HCT116 (cell line): ENCODE measurements at regions not wholly inside any gene's neighbourhood (a gene's known extent, or its start where the extent isn't known, plus 50 kb on each side); places are given as distances from the start of the nearest gene placed in this dataset.

Source experiments
- ATAC-seq: fragments of 200-7000 bp; cut with Tn5 transposase; 2 replicates; pipeline ENCODE4 v1.9.1; 2020; ENCODE audit warnings: mild to moderate bottlenecking, moderate library complexity
- BruUV-seq: library from RNA; stranded (reverse); fragments of 400-500 nt; replicated peaks from 2 replicates; lab custom pipeline; 2021; lab: Mats Ljungman, UMichigan
- CTCF ChIA-PET: fragments of 300-600 bp; sonication (Branson Sonifier 250); formaldehyde crosslinking; loops from one replicate; lab custom pipeline; 2021; ENCODE audit warnings: antibody characterized with exemption; lab: Charles Lee
- POLR2A ChIA-PET: fragments of 300-600, 350-600 bp; sonication (Branson Sonifier 250); formaldehyde crosslinking; loops from one replicate; lab custom pipeline; 2021; ENCODE audit warnings: antibody characterized with exemption; lab: Charles Lee
- RAD21 ChIA-PET, 2 experiments: fragments of 300-600 bp; sonication (Branson Sonifier 250); formaldehyde crosslinking; loops; one replicate each; lab custom pipeline; 2023; ENCODE audit warnings: low total read pairs in 2 of 2; ENCODE audit not compliant: uncharacterized antibody in 2 of 2, unreplicated experiment in 2 of 2, low non-redundant PET in 1 of 2; lab: Charles Lee
- DNase-seq: peaks from one replicate; pipeline ENCODE4 v3.0.0-alpha.2; 2010; ENCODE audit warnings: low read depth, low spot score
- H2AFZ ChIP-seq: fragments of 200-600 bp; shearing (Covaris generic), sonication (generic); 2 replicates; pipeline ENCODE4 v1.6.1; 2017; ENCODE audit warnings: low read depth, mixed run types, mixed read lengths, antibody characterized with exemption, low read length; ENCODE audit not compliant: poor library complexity, severe bottlenecking
- H3K27ac ChIP-seq: 2 replicates; pipeline ENCODE4 v1.5.1; 2012; ENCODE audit warnings: low read depth, low read length
- H3K27me3 ChIP-seq: fragments of 200-600 bp; sonication (generic); 2 replicates; pipeline ENCODE4 v1.6.1; 2016; ENCODE audit warnings: mixed run types, low read length, mixed read lengths; ENCODE audit not compliant: insufficient read depth
- H3K36me3 ChIP-seq, 2 experiments: fragments of 200-500 bp in 1 of 2; fragments of 200-600 bp in 1 of 2; sonication (Bioruptor generic) in 1 of 2; sonication (generic) in 1 of 2; 2 replicates each; pipeline versions ENCODE4 v1.5.1 to v1.6.1; 2014 to 2016; ENCODE audit warnings: low read length in 2 of 2, inconsistent platforms in 1 of 2, mixed read lengths in 1 of 2, mixed run types in 1 of 2; ENCODE audit not compliant: insufficient read depth in 2 of 2, control insufficient read depth in 1 of 2
- H3K4me1 ChIP-seq, 2 experiments: fragments of 200-600 bp in 1 of 2; sonication (generic) in 1 of 2; 2 replicates each; pipeline versions ENCODE4 v1.5.1 to v1.6.1; 2012 to 2017; ENCODE audit warnings: low read length in 2 of 2, inconsistent platforms in 1 of 2, mild to moderate bottlenecking in 1 of 2, mixed read lengths in 1 of 2, mixed run types in 1 of 2, moderate library complexity in 1 of 2; ENCODE audit not compliant: insufficient read depth in 2 of 2, control insufficient read depth in 1 of 2
- H3K4me2 ChIP-seq: fragments of 200-600 bp; sonication (generic); 2 replicates; pipeline ENCODE4 v1.6.1; 2017; ENCODE audit warnings: mixed run types, low read length, mixed read lengths
- H3K4me3 ChIP-seq, 2 experiments: fragments of 200-600 bp in 1 of 2; sonication (generic) in 1 of 2; replicated peaks in 1 of 2; 2 replicates each; pipeline ENCODE4 v1.5.1; 2011 to 2016; ENCODE audit warnings: low read length in 2 of 2, control low read depth in 1 of 2, low read depth in 1 of 2, mild to moderate bottlenecking in 1 of 2, mixed read lengths in 1 of 2, mixed run types in 1 of 2
- H3K79me2 ChIP-seq: fragments of 200-600 bp; sonication (generic); 2 replicates; pipeline ENCODE4 v1.6.1; 2017; ENCODE audit warnings: mild to moderate bottlenecking, mixed run types, low read length, moderate library complexity, mixed read lengths; ENCODE audit not compliant: insufficient read depth
- H3K9ac ChIP-seq: fragments of 200-600 bp; sonication (generic); 2 replicates; pipeline ENCODE4 v1.6.1; 2016; ENCODE audit warnings: low read length, mixed read lengths
- H3K9me2 ChIP-seq: fragments of 200-600 bp; sonication (generic), shearing (Covaris generic); 2 replicates; pipeline ENCODE4 v1.6.1; 2017; ENCODE audit warnings: mixed run types, mild to moderate bottlenecking, moderate library complexity; ENCODE audit not compliant: insufficient read depth
- H3K9me3 ChIP-seq, 2 experiments: fragments of 200-500 bp in 1 of 2; fragments of 200-600 bp in 1 of 2; sonication (Bioruptor generic) in 1 of 2; sonication (generic) in 1 of 2; 2 replicates each; pipeline ENCODE4 v1.6.1; 2014 to 2017; ENCODE audit warnings: low read length in 2 of 2, mixed read lengths in 2 of 2, inconsistent platforms in 1 of 2, low read depth in 1 of 2, mild to moderate bottlenecking in 1 of 2, mixed run types in 1 of 2, moderate library complexity in 1 of 2; ENCODE audit not compliant: control insufficient read depth in 1 of 2, insufficient read depth in 1 of 2
- H4K20me1 ChIP-seq: fragments of 200-600 bp; sonication (generic), shearing (Covaris generic); 2 replicates; pipeline ENCODE4 v1.6.1; 2017; ENCODE audit warnings: mixed run types, mild to moderate bottlenecking, moderate library complexity; ENCODE audit not compliant: insufficient read depth
- CBX3 ChIP-seq: IDR thresholded peaks from 2 replicates; pipeline ENCODE4 v1.6.1; 2012; ENCODE audit warnings: low read depth
- EGR1 ChIP-seq: IDR thresholded peaks from 2 replicates; pipeline ENCODE4 v1.6.1; 2012; ENCODE audit warnings: low read depth
- ELF1 ChIP-seq: IDR thresholded peaks from 2 replicates; pipeline ENCODE4 v1.6.1; 2012; ENCODE audit warnings: low read depth, borderline replicate concordance
- EZH2 ChIP-seq: fragments of 200-600 bp; sonication (generic); IDR thresholded peaks from 2 replicates; pipeline ENCODE4 v1.6.1; 2017; ENCODE audit warnings: antibody characterized with exemption, mixed run types
- EZH2phosphoT487 ChIP-seq: fragments of 200-600 bp; IDR thresholded peaks from 2 replicates; pipeline ENCODE4 v1.6.1; 2018; ENCODE audit warnings: antibody characterized with exemption, borderline replicate concordance
- FOSL1 ChIP-seq: IDR thresholded peaks from 2 replicates; pipeline ENCODE4 v1.6.1; 2012; ENCODE audit warnings: low read depth
- JUND ChIP-seq: IDR thresholded peaks from 2 replicates; pipeline ENCODE4 v1.6.1; 2012
- POLR2A ChIP-seq: IDR thresholded peaks from 2 replicates; pipeline ENCODE4 v1.7.0; 2011; ENCODE audit warnings: borderline replicate concordance; ENCODE audit not compliant: insufficient read depth, insufficient read length; ENCODE audit errors: extremely low read depth
- RAD21 ChIP-seq: IDR thresholded peaks from 2 replicates; pipeline ENCODE4 v1.6.1; 2012; ENCODE audit warnings: low read depth, mild to moderate bottlenecking
- SIN3A ChIP-seq: IDR thresholded peaks from 2 replicates; pipeline ENCODE4 v1.6.1; 2012; ENCODE audit warnings: low read depth
- SP1 ChIP-seq: IDR thresholded peaks from 2 replicates; pipeline ENCODE4 v1.6.1; 2012; ENCODE audit warnings: low read depth
- SRF ChIP-seq: IDR thresholded peaks from 2 replicates; pipeline ENCODE4 v1.6.1; 2012; ENCODE audit warnings: low read depth
- TCF7L2 ChIP-seq: IDR thresholded peaks from 2 replicates; pipeline ENCODE4 v1.7.0; 2011; ENCODE audit warnings: borderline replicate concordance, inconsistent platforms; ENCODE audit not compliant: insufficient read depth, insufficient read length; ENCODE audit errors: extremely low read depth
- intact Hi-C: fragments of 100-400 bp; cut with micrococcal nuclease; formaldehyde crosslinking; loops from 2 replicates; pipeline ENCODE4 v1.10.0; 2022
- TF ChIP-seq, protein P1 (sequence below): IDR thresholded peaks from 2 replicates; pipeline ENCODE4 v1.6.1; 2012
- TF ChIP-seq, protein P2 (sequence below): IDR thresholded peaks from 2 replicates; pipeline ENCODE4 v1.6.1; 2011; ENCODE audit warnings: mild to moderate bottlenecking, low read length, moderate library complexity; ENCODE audit not compliant: insufficient replicate concordance; ENCODE audit errors: extremely low read depth
- TF ChIP-seq, protein P3 (sequence below): IDR thresholded peaks from 2 replicates; pipeline ENCODE4 v1.6.1; 2012
- TF ChIP-seq, protein P4 (sequence below): IDR thresholded peaks from 2 replicates; pipeline ENCODE4 v1.6.1; 2012; ENCODE audit warnings: low read depth

DNA sequence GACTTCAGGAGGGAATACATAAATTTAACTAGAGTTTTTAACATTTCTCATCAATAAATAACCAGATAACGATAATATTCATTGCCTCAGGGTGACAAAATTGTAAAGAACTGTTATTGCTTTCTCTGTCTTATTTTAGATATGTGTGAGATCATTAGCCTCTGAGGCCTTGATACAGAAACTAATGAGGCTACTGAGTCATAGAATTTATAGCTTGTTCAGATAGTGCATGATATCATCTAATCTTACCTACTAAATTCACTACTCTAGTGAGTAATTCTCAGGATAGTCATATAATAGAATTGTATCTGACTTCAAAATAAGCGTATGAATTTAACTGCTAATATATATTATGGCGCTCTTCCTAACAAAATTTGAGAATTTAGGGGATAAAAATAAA lies 360.8 kb upstream of the KLHL1 start:
- BruUV-seq, result no TSS peak
- 0 out of 4 replicates have a peak, but pooled peaks cover 0 to 4% of the 10 kb centered on the region in 2 experiments for H3K9me3 ChIP-seq
- no peaks in the 10 kb centered on the region for H3K79me2 ChIP-seq
- RAD21 ChIA-PET, result no interaction called here
- no peak overlapping the region for H3K9ac ChIP-seq
- H3K36me3 ChIP-seq, result no peaks in the 10 kb centered on the region
- no peaks in the 10 kb centered on the region for H3K4me1 ChIP-seq
- H3K27ac ChIP-seq, result no peak overlapping the region
- H3K4me3 ChIP-seq, result no peak overlapping the region
- no peaks in the 10 kb centered on the region for H3K9me2 ChIP-seq
- TF ChIP-seq JUND, result no peak
- TF ChIP-seq, protein P1, sequence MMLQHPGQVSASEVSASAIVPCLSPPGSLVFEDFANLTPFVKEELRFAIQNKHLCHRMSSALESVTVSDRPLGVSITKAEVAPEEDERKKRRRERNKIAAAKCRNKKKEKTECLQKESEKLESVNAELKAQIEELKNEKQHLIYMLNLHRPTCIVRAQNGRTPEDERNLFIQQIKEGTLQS, result no peak
- no peak for TF ChIP-seq SP1
- TF ChIP-seq EZH2, result no peak
- H4K20me1 ChIP-seq, result no peaks in the 10 kb centered on the region
- H3K27me3 ChIP-seq, result no peaks in the 10 kb centered on the region
- no peak for DNase-seq
- CTCF ChIA-PET, result no interaction called here
- POLR2A ChIA-PET, result no interaction called here
- intact Hi-C loops, result no loop called here
- H3K4me2 ChIP-seq, result no peak overlapping the region
- H2AFZ ChIP-seq, result no peak overlapping the region
- no peak for ATAC-seq

DNA sequence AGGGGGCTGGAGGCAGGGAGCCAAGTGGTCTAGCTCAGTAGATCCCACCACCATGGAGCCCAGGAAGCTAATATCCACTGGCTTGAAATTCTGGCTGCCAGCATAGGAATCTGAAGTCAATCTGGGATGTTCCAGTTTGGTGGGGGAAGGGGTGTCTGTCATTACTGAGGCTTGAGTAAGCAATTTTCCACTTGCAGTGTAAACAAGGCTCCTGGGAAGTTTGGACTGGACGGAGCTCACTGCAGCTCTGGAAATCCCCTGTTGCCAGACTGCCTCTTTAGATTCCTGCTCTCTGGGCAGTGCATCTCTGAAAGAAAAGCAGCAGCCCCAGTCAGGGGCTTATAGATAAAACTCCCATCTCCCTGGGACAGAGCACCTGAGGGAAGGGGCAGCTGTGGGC lies 349.2 kb upstream of the KLHL1 start:
- no peak overlapping the region for H3K4me3 ChIP-seq
- H3K27ac ChIP-seq, result no peak overlapping the region
- CTCF ChIA-PET, result no interaction called here
- no peaks in the 10 kb centered on the region for H4K20me1 ChIP-seq
- ATAC-seq, result no peak
- H3K4me2 ChIP-seq, result no peak overlapping the region
- H3K9me2 ChIP-seq, result no peaks in the 10 kb centered on the region
- no peak overlapping the region for H2AFZ ChIP-seq
- no TSS peak for BruUV-seq
- no peak overlapping the region for H3K9ac ChIP-seq
- no peaks in the 10 kb centered on the region for H3K36me3 ChIP-seq
- POLR2A ChIA-PET, result no interaction called here
- H3K79me2 ChIP-seq, result no peaks in the 10 kb centered on the region
- H3K27me3 ChIP-seq, result no peaks in the 10 kb centered on the region
- intact Hi-C loops, result no loop called here
- no peaks in the 10 kb centered on the region; a peak in 1 of 4 replicates for H3K9me3 ChIP-seq
- RAD21 ChIA-PET, result no interaction called here
- DNase-seq, result no peak
- H3K4me1 ChIP-seq, result no peaks in the 10 kb centered on the region
- TF ChIP-seq, protein P2, sequence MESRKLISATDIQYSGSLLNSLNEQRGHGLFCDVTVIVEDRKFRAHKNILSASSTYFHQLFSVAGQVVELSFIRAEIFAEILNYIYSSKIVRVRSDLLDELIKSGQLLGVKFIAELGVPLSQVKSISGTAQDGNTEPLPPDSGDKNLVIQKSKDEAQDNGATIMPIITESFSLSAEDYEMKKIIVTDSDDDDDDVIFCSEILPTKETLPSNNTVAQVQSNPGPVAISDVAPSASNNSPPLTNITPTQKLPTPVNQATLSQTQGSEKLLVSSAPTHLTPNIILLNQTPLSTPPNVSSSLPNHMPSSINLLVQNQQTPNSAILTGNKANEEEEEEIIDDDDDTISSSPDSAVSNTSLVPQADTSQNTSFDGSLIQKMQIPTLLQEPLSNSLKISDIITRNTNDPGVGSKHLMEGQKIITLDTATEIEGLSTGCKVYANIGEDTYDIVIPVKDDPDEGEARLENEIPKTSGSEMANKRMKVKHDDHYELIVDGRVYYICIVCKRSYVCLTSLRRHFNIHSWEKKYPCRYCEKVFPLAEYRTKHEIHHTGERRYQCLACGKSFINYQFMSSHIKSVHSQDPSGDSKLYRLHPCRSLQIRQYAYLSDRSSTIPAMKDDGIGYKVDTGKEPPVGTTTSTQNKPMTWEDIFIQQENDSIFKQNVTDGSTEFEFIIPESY, result no peak
- TF ChIP-seq CBX3 (no peak), EZH2phosphoT487 (no peak), ELF1 (no peak), JUND (no peak), FOSL1 (no peak), SRF (no peak), RAD21 (no peak), TCF7L2 (no peak), SIN3A (no peak), EGR1 (no peak), POLR2A (no peak), SP1 (no peak)
- TF ChIP-seq, protein P3, sequence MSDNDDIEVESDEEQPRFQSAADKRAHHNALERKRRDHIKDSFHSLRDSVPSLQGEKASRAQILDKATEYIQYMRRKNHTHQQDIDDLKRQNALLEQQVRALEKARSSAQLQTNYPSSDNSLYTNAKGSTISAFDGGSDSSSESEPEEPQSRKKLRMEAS, result no peak
- TF ChIP-seq, protein P4, sequence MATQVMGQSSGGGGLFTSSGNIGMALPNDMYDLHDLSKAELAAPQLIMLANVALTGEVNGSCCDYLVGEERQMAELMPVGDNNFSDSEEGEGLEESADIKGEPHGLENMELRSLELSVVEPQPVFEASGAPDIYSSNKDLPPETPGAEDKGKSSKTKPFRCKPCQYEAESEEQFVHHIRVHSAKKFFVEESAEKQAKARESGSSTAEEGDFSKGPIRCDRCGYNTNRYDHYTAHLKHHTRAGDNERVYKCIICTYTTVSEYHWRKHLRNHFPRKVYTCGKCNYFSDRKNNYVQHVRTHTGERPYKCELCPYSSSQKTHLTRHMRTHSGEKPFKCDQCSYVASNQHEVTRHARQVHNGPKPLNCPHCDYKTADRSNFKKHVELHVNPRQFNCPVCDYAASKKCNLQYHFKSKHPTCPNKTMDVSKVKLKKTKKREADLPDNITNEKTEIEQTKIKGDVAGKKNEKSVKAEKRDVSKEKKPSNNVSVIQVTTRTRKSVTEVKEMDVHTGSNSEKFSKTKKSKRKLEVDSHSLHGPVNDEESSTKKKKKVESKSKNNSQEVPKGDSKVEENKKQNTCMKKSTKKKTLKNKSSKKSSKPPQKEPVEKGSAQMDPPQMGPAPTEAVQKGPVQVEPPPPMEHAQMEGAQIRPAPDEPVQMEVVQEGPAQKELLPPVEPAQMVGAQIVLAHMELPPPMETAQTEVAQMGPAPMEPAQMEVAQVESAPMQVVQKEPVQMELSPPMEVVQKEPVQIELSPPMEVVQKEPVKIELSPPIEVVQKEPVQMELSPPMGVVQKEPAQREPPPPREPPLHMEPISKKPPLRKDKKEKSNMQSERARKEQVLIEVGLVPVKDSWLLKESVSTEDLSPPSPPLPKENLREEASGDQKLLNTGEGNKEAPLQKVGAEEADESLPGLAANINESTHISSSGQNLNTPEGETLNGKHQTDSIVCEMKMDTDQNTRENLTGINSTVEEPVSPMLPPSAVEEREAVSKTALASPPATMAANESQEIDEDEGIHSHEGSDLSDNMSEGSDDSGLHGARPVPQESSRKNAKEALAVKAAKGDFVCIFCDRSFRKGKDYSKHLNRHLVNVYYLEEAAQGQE, result no peak
